ENCODE measurements at regions not wholly inside any gene's neighbourhood (a gene's known extent, or its start where the extent isn't known, plus 50 kb on each side); places are given as distances from the start of the nearest gene placed in this dataset.

- no peak for DNase-seq
Measured at GRCh38 chr6:3525915-3526314, 69.1 kb upstream of the SLC22A23 start.

More at GRCh38 chr6:3525915-3526314, 69.1 kb upstream of the SLC22A23 start:
- H3K4me1 ChIP-seq (ENCODE audit: control insufficient read depth, insufficient read depth, low read length) = peaks cover 13% of the 10 kb centered on the region
- no peak overlapping the region for H4K8ac ChIP-seq (ENCODE audit: low read depth in 2 of 2, low read length in 2 of 2)
- no peak overlapping the region; the same call in 1 of the 2 replicates for H2BK120ac ChIP-seq (ENCODE audit: low read depth, low read length)
- no peak for ATAC-seq (ENCODE audit: low read depth)
- no peak overlapping the region for H4K5ac ChIP-seq (ENCODE audit: low read depth, low read length)
- BruUV-seq (replicated peaks) = no TSS peak
- no peak overlapping the region for H4K91ac ChIP-seq (ENCODE audit: insufficient read depth, low read depth, low read length)
- H2BK20ac ChIP-seq (ENCODE audit: low read depth, low read length) = no peak overlapping the region; the same call in 1 of the 2 replicates
- no peak overlapping the region for H3K27ac ChIP-seq (ENCODE audit: insufficient read depth, low read length)
- H4K20me1 ChIP-seq (ENCODE audit: insufficient read depth, low read length) = no peaks in the 10 kb centered on the region
- CTCF ChIA-PET = no interaction called here
- TF ChIP-seq BHLHE40 (IDR thresholded peaks at IDR 0.05; ENCODE audit: low read depth, low read length) (no peak), FOS (IDR thresholded peaks at IDR 0.05; ENCODE audit: low read depth, low read length) (no peak), NFE2L2 (IDR thresholded peaks at IDR 0.05; ENCODE audit: low read depth, low read length) (no peak), RCOR1 (IDR thresholded peaks at IDR 0.05; ENCODE audit: insufficient replicate concordance, low read length) (no peak), RAD21 (IDR thresholded peaks at IDR 0.05; ENCODE audit: low read length) (no peak), MAZ (IDR thresholded peaks at IDR 0.05; ENCODE audit: borderline replicate concordance, low read depth, low read length) (no peak), CEBPB (IDR thresholded peaks at IDR 0.05; ENCODE audit: low read depth, low read length) (no peak), RFX5 (IDR thresholded peaks at IDR 0.05; ENCODE audit: low read depth, low read length) (no peak), CHD1 (IDR thresholded peaks at IDR 0.05; ENCODE audit: low read depth, low read length) (no peak), ELK1 (IDR thresholded peaks at IDR 0.05; ENCODE audit: borderline replicate concordance, low read depth, low read length) (no peak), CTCF (conservative IDR thresholded peaks at IDR 0.05; ENCODE audit: low read depth, low read length) (no peak), MXI1 (IDR thresholded peaks at IDR 0.05; ENCODE audit: borderline replicate concordance, low read depth, low read length) (no peak), POLR2A (IDR thresholded peaks at IDR 0.05; ENCODE audit: low read depth, low read length) (no peak), SMC3 (IDR thresholded peaks at IDR 0.05; ENCODE audit: low read depth, low read length) (no peak), USF2 (IDR thresholded peaks at IDR 0.05; ENCODE audit: low read depth, low read length) (no peak)
- dilution Hi-C loops (cut with HindIII; ENCODE audit: low sequenced_read_pairs, unreplicated experiment) = no loop called here
- POLR2A ChIA-PET (ENCODE audit: unreplicated experiment) = interaction anchor here (0.5 to 1.0 kb wide), 2 partner anchors 38 to 447 kb away, joined by 3 to 4 read pairs; no protein-coding TSS in a partner anchor
- no peak overlapping the region for H3K4me2 ChIP-seq (ENCODE audit: low read depth, low read length)
- no peak overlapping the region for H3K4ac ChIP-seq (ENCODE audit: low read depth, low read length)
- no peak overlapping the region for H2BK5ac ChIP-seq (ENCODE audit: low read depth, low read length, poor library complexity, severe bottlenecking)
- H3K14ac ChIP-seq (replicated peaks; ENCODE audit: low read depth, low read length) = no peak overlapping the region
- no peak overlapping the region for H3K23ac ChIP-seq (ENCODE audit: low read depth, low read length)
- no peak overlapping the region; the same call in 1 of the 2 replicates for H2AK5ac ChIP-seq (ENCODE audit: low read depth, low read length)
- H3K18ac ChIP-seq (ENCODE audit: low read depth, low read length) = no peak overlapping the region
- no peaks in the 10 kb centered on the region for H3K36me3 ChIP-seq (ENCODE audit: control insufficient read depth, insufficient read depth, low read length)
- no peaks in the 10 kb centered on the region for H3K79me1 ChIP-seq (ENCODE audit: low read depth in 1 of 2, low read length in 2 of 2)
- no peak overlapping the region for H3K56ac ChIP-seq (ENCODE audit: extremely low read depth, insufficient read depth, low read length)
- peaks cover 13% of the 10 kb centered on the region for H3K9me1 ChIP-seq (ENCODE audit: insufficient read depth, low read length)
- peaks cover 8% of the 10 kb centered on the region for H3K27me3 ChIP-seq (ENCODE audit: control insufficient read depth, insufficient read depth, low read length)
- H2AFZ ChIP-seq (replicated peaks; ENCODE audit: low read length, poor library complexity) = no peak overlapping the region
- WGBS, 2 experiments (ENCODE audit: extremely low coverage in 2 of 2, insufficient read length in 1 of 2) = 83% methylated on average over 6 of the region's 6 CpGs; no CpG with 5 or more reads in 1 of the 2 experiments
- in situ Hi-C loops (cut with MboI; ENCODE audit: low sequenced_read_pairs) = no loop called here
- no peak overlapping the region for H2BK15ac ChIP-seq (ENCODE audit: low read depth, low read length)
- H2AK9ac ChIP-seq (replicated peaks; ENCODE audit: low read depth, low read length, poor library complexity) = no peak overlapping the region
- intact Hi-C loops (cut with micrococcal nuclease) = no loop called here
- H3K4me3 ChIP-seq (ENCODE audit: insufficient read depth, low read depth, low read length) = no peak overlapping the region
- H3K9me3 ChIP-seq (ENCODE audit: control insufficient read depth, insufficient read depth, low read length) = no peaks in the 10 kb centered on the region
- no peak overlapping the region for H3K9ac ChIP-seq (ENCODE audit: low read depth, low read length)
